Panc1 (cell line): ENCODE measurements at regions not wholly inside any gene's neighbourhood (a gene's known extent, or its start where the extent isn't known, plus 50 kb on each side); places are given as distances from the start of the nearest gene placed in this dataset.

Experiments used
- ATAC-seq: fragments of 200-7000 bp; cut with Tn5 transposase; 2 replicates; pipeline ENCODE4 v1.9.1; 2020; ENCODE audit warnings: mild to moderate bottlenecking, moderate library complexity
- BruUV-seq: library from RNA; stranded (reverse); fragments of 400-500 nt; replicated peaks from 2 replicates; lab custom pipeline; 2021; lab: Mats Ljungman, UMichigan
- CTCF ChIA-PET: fragments of 300-600 bp; sonication (Branson Sonifier 250); formaldehyde crosslinking; loops from one replicate; lab custom pipeline; 2022; ENCODE audit warnings: antibody characterized with exemption; lab: Charles Lee
- POLR2A ChIA-PET: fragments of 300-600 bp; sonication (Branson Sonifier 250); formaldehyde crosslinking; loops from one replicate; lab custom pipeline; 2022; ENCODE audit warnings: antibody characterized with exemption; lab: Charles Lee
- DNase-seq: peaks from one replicate; pipeline ENCODE4 v3.0.0-alpha.2; 2010; ENCODE audit warnings: low read depth, low spot score
- H3K27ac ChIP-seq: 2 replicates; pipeline ENCODE4 v1.5.1; 2011; ENCODE audit warnings: mild to moderate bottlenecking, low read length, inconsistent platforms
- H3K27me3 ChIP-seq: fragments of 200-500 bp; sonication (Bioruptor generic); 2 replicates; pipeline ENCODE4 v1.6.0; 2014; ENCODE audit warnings: low read length, inconsistent platforms; ENCODE audit not compliant: control insufficient read depth, insufficient read depth
- H3K36me3 ChIP-seq: fragments of 200-500 bp; sonication (Bioruptor generic); 2 replicates; pipeline ENCODE4 v1.5.1; 2014; ENCODE audit warnings: inconsistent platforms, mild to moderate bottlenecking, low read length, moderate library complexity; ENCODE audit not compliant: control insufficient read depth, insufficient read depth
- H3K4me1 ChIP-seq: 2 replicates; pipeline ENCODE4 v1.5.1; 2011; ENCODE audit warnings: inconsistent platforms, mild to moderate bottlenecking, low read length, moderate library complexity; ENCODE audit not compliant: control insufficient read depth, insufficient read depth
- H3K4me3 ChIP-seq, 2 experiments: 2 replicates each; pipeline ENCODE4 v1.5.1; 2011 to 2012; ENCODE audit warnings: low read depth in 2 of 2, low read length in 2 of 2, mild to moderate bottlenecking in 2 of 2, inconsistent platforms in 1 of 2, moderate library complexity in 1 of 2
- H3K9me3 ChIP-seq: fragments of 200-500 bp; sonication (Bioruptor generic); 2 replicates; pipeline ENCODE4 v1.5.1; 2014; ENCODE audit warnings: low read depth, mild to moderate bottlenecking, inconsistent platforms, low read length, moderate library complexity; ENCODE audit not compliant: control insufficient read depth, insufficient read depth
- CTCF ChIP-seq: fragments of 450-650 bp; IDR thresholded peaks from 2 replicates; pipeline ENCODE4 v1.5.1; 2017; ENCODE audit warnings: mild to moderate bottlenecking
- POLR2AphosphoS5 ChIP-seq: IDR thresholded peaks from 2 replicates; pipeline ENCODE4 v1.6.1; 2012; ENCODE audit warnings: mild to moderate bottlenecking, low read depth, low read length, moderate library complexity
- REST ChIP-seq, 2 experiments: IDR thresholded peaks; 2 replicates each; pipeline ENCODE4 v1.6.1; 2011 to 2012; ENCODE audit warnings: low read depth in 2 of 2, control low read depth in 1 of 2, low read length in 1 of 2, mild to moderate bottlenecking in 1 of 2, moderate library complexity in 1 of 2; ENCODE audit not compliant: insufficient read depth in 1 of 2
- SIN3A ChIP-seq: IDR thresholded peaks from 2 replicates; pipeline ENCODE4 v1.6.1; 2012; ENCODE audit warnings: low read depth, mild to moderate bottlenecking, low read length, moderate library complexity, borderline replicate concordance; ENCODE audit not compliant: insufficient read depth
- TCF7L2 ChIP-seq: IDR thresholded peaks from 2 replicates; pipeline ENCODE4 v1.6.1; 2011; ENCODE audit warnings: mild to moderate bottlenecking, low read depth, low read length, inconsistent platforms
- in situ Hi-C: cut with HindIII; loops from 2 replicates; pipeline ENCODE4 v1.10.0; 2016; ENCODE audit warnings: low sequenced_read_pairs, low pct_unique_long_range_greater_than_20kb
- intact Hi-C: fragments of 100-400 bp; cut with micrococcal nuclease; formaldehyde crosslinking; loops from one replicate; pipeline ENCODE4 v1.10.0; 2022; ENCODE audit not compliant: unreplicated experiment

DNA sequence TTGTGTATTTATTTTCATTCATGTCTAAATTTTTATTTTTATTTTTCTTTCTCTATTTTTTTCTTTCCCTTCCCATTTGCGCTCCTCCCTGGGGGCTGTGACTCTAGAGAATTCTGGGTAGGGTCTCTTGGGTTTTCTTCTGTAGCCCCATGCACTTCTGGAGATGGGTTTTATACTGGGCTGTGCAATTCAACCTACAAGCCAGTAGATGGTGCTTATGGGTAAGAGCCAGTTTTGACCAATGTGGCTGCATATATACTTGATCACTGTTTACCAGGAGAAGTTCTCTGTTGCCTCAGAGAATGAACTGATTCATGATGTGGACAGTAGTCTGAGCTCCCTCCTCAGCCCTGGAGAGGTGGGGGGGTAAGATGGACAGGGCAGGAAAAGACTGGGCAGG is 614.6 kb downstream of the PCDH19 start:
- no peak overlapping the region for H3K27ac ChIP-seq
- H3K9me3 ChIP-seq = 0 out of 2 replicates have a peak, but pooled peaks cover 3% of the 10 kb centered on the region
- H3K4me1 ChIP-seq = no peaks in the 10 kb centered on the region
- ChIA-PET CTCF (no interaction called here), POLR2A (no interaction called here)
- no peaks in the 10 kb centered on the region for H3K27me3 ChIP-seq
- no peaks in the 10 kb centered on the region for H3K36me3 ChIP-seq
- H3K4me3 ChIP-seq = no peak overlapping the region
- TF ChIP-seq CTCF (peak; percentile 27; the same call in 1 of the 2 replicates), POLR2AphosphoS5 (no peak), REST (IDR thresholded peaks at IDR 0.05; ENCODE audit: insufficient read depth in 1 of 2, low read depth in 2 of 2, low read length in 1 of 2) (no peak), TCF7L2 (no peak), SIN3A (no peak)
- ATAC-seq = no peak
- intact Hi-C loops = no loop called here
- no peak for DNase-seq
- BruUV-seq = no TSS peak
- in situ Hi-C loops = no loop called here

DNA sequence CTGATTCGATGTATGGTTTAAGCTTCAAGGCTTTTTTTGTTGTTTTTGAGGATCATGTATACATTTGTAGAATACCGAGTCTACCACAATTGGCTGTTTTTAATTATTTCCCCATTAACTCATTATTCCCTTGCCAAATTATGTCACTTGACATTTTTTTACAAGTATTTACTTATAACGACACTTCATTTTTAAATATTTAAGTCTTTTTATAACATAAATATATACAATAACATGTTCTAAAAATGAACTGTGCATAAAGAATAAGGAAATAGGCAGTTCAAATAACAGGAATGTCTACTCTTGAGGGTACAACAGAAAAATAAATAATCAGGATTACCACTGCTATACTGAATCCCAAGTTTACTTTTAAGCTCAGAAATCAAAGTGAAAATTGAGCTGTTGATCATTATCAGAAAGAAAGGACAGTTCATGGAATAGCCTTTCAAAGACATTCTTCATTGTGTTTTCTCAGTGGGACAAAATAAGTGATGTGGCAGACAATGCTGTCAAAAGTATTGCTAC is 627.5 kb downstream of the PCDH19 start:
- no peaks in the 10 kb centered on the region for H3K36me3 ChIP-seq
- intact Hi-C loops = no loop called here
- no peaks in the 10 kb centered on the region for H3K27me3 ChIP-seq
- in situ Hi-C loops = no loop called here
- BruUV-seq = no TSS peak
- DNase-seq (no peak), ATAC-seq (no peak)
- POLR2A ChIA-PET = no interaction called here
- no peak overlapping the region for H3K27ac ChIP-seq
- no peak overlapping the region for H3K4me3 ChIP-seq
- CTCF ChIA-PET = no interaction called here
- TF ChIP-seq TCF7L2 (no peak), SIN3A (no peak), POLR2AphosphoS5 (no peak), CTCF (no peak), REST (IDR thresholded peaks at IDR 0.05; ENCODE audit: insufficient read depth in 1 of 2, low read depth in 2 of 2, low read length in 1 of 2) (no peak)
- H3K4me1 ChIP-seq = no peaks in the 10 kb centered on the region
- no peaks in the 10 kb centered on the region; the same call in 1 of the 2 replicates for H3K9me3 ChIP-seq
